ENCODE measurements at regions not wholly inside any gene's neighbourhood (a gene's known extent, or its start where the extent isn't known, plus 50 kb on each side); places are given as distances from the start of the nearest gene placed in this dataset.

GRCh38 chr2:161010503-161011015 is 149.7 kb upstream of the TANK start:
- no peak for TF ChIP-seq POLR2A (IDR thresholded peaks at IDR 0.05)
- no peak for TF ChIP-seq CTCF (IDR thresholded peaks at IDR 0.05 in 8 of 11, conservative IDR thresholded peaks at IDR 0.05 in 3 of 11)
- TF ChIP-seq POLR2AphosphoS5 (IDR thresholded peaks at IDR 0.05), result no peak
